ENCODE measurements at regions not wholly inside any gene's neighbourhood (a gene's known extent, or its start where the extent isn't known, plus 50 kb on each side); places are given as distances from the start of the nearest gene placed in this dataset.

DNA sequence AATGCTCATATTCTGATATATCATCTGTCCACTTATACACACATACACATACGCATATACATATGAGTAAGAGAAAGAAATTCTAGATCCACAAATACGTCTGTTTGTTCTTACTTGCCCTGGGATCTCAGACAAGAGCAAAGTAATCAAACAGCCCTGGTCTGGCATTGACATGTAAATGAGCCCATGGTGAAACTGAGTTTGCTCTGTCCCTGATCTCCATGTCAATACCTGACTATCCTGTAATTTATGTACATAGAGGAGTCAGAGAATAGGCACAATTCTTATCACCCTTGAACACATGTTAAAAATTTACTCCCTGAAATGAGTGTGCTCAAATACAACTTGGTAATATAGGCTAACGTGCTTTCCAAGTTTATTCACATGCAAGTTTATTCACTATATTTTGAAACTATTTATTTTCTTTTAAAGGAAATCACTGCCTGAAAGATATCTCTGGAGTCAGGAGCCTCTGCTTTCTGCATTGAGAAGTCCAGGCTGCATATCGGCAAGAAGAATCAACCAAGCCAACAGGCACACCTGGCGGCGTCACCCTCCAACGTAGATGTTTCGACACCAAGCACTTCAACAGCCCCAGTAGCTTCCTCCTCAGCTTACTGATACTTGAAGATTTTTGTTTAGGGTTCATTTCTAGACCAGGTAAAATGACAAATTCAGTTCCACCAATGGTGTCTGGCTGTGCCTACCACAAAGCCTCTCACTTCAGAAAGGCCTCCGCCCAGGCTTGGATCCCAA is 100.6 kb downstream of the CMPK2 start:
- Histone ChIP-seq H2AFZ (ENCODE audit: low read length) (no peak overlapping the region), H3K23me2 (ENCODE audit: insufficient read length, low read depth, low read length, poor library complexity, severe bottlenecking) (no peaks in the 10 kb centered on the region), H3K23ac (ENCODE audit: insufficient read length, low read depth, low read length) (no peak overlapping the region), H3K79me2 (ENCODE audit: insufficient read depth, low read length) (no peaks in the 10 kb centered on the region), H3K18ac (ENCODE audit: insufficient read length, low read depth, low read length) (no peak overlapping the region), H3K79me1 (ENCODE audit: insufficient read depth, low read depth, low read length, poor library complexity, severe bottlenecking) (no peaks in the 10 kb centered on the region), H3K14ac (ENCODE audit: insufficient read depth, low read length) (no peak overlapping the region), H3K4me2 (ENCODE audit: insufficient read depth, insufficient read length, low read length) (no peak overlapping the region), H3T11ph (ENCODE audit: low read length) (no peak overlapping the region), H3K9ac (ENCODE audit: extremely low read depth, insufficient read length, low read length) (no peak overlapping the region), H4K20me1 (ENCODE audit: control insufficient read depth, insufficient read depth, insufficient read length) (no peaks in the 10 kb centered on the region), H4K8ac (replicated peaks; ENCODE audit: insufficient read length, low read depth, low read length) (no peak overlapping the region), H3K27ac (ENCODE audit: insufficient read length, low read depth, low read length) (no peak overlapping the region), H2BK12ac (ENCODE audit: insufficient read length, low read depth, low read length) (no peak overlapping the region), H3K4me1 (ENCODE audit: insufficient read depth, low read length) (peaks cover 8% of the 10 kb centered on the region; the same call in 1 of the 2 replicates), H2BK5ac (ENCODE audit: insufficient read length, low read length) (no peak overlapping the region), H2BK15ac (ENCODE audit: low read depth, low read length) (no peak overlapping the region), H2BK20ac (ENCODE audit: low read depth, low read length, poor library complexity, severe bottlenecking) (no peak overlapping the region), H4K91ac (ENCODE audit: insufficient read length, low read depth, low read length) (no peak overlapping the region), H3K4ac (ENCODE audit: low read depth, low read length) (no peak overlapping the region), H2BK120ac (ENCODE audit: low read depth, low read length, poor library complexity, severe bottlenecking) (no peak overlapping the region), H3K56ac (ENCODE audit: insufficient read length, low read depth, low read length) (no peak overlapping the region), H3K27me3 (ENCODE audit: insufficient read depth, low read length) (no peaks in the 10 kb centered on the region), H3K9me3 (ENCODE audit: control insufficient read depth, low read depth, low read length) (no peaks in the 10 kb centered on the region), H2AK5ac (ENCODE audit: insufficient read length, low read length) (no peak overlapping the region), H4K5ac (ENCODE audit: insufficient read length, low read depth, low read length) (no peak overlapping the region)
- no CpG with 5 or more reads among the region's 9 CpGs for WGBS (ENCODE audit: extremely low coverage, insufficient read length, low lambda C conversion rate)
- Mint-ChIP-seq H3K36me3 (ENCODE audit: insufficient read depth in 1 of 3, low read depth in 3 of 3) (peaks cover 0 to 7% (median 3%) of the 10 kb centered on the region in 3 experiments; a peak in 2 of 7 replicates), H3K4me3 (no peak overlapping the region), H3K4me1 (peaks cover 16 to 21% of the 10 kb centered on the region in 2 experiments), H3K9me3 (peaks cover 0 to 4% of the 10 kb centered on the region in 2 experiments; a peak in 2 of 5 replicates), H3K27me3 (ENCODE audit: low read depth) (no peaks in the 10 kb centered on the region), H3K27ac (peak overlapping the region in 2 of 3 experiments; percentile 91 to 96; a peak in 6 of 7 replicates)
- peak; percentile 51 for DNase-seq
- TF ChIP-seq, protein P1, sequence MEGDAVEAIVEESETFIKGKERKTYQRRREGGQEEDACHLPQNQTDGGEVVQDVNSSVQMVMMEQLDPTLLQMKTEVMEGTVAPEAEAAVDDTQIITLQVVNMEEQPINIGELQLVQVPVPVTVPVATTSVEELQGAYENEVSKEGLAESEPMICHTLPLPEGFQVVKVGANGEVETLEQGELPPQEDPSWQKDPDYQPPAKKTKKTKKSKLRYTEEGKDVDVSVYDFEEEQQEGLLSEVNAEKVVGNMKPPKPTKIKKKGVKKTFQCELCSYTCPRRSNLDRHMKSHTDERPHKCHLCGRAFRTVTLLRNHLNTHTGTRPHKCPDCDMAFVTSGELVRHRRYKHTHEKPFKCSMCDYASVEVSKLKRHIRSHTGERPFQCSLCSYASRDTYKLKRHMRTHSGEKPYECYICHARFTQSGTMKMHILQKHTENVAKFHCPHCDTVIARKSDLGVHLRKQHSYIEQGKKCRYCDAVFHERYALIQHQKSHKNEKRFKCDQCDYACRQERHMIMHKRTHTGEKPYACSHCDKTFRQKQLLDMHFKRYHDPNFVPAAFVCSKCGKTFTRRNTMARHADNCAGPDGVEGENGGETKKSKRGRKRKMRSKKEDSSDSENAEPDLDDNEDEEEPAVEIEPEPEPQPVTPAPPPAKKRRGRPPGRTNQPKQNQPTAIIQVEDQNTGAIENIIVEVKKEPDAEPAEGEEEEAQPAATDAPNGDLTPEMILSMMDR (conservative IDR thresholded peaks at IDR 0.05), result no peak

Data from H9 (cell line).